A673 (cell line): ENCODE measurements at regions not wholly inside any gene's neighbourhood (a gene's known extent, or its start where the extent isn't known, plus 50 kb on each side); places are given as distances from the start of the nearest gene placed in this dataset.

Experiments
- BruUV-seq: library from RNA; stranded (reverse); fragments of 400-500 nt; replicated peaks from 2 replicates; lab custom pipeline; 2021; lab: Mats Ljungman, UMichigan
- CTCF ChIA-PET: fragments of 300-600 bp; sonication (Branson Sonifier 250); formaldehyde crosslinking; loops from one replicate; lab custom pipeline; 2022; ENCODE audit warnings: antibody characterized with exemption; lab: Charles Lee
- POLR2A ChIA-PET: fragments of 300-600 bp; sonication (Branson Sonifier 250); formaldehyde crosslinking; loops from one replicate; lab custom pipeline; 2022; ENCODE audit warnings: antibody characterized with exemption; ENCODE audit not compliant: low non-redundant PET; lab: Charles Lee
- DNase-seq: peaks from one replicate; pipeline ENCODE4 v3.0.0-alpha.2; 2015; ENCODE audit warnings: low spot score
- H3K27ac ChIP-seq: fragments of 200-600 bp; sonication (generic); 2 replicates; pipeline ENCODE4 v1.5.1; 2016; ENCODE audit warnings: mixed run types, low read depth, mild to moderate bottlenecking, mixed read lengths, antibody characterized with exemption, low read length; ENCODE audit not compliant: poor library complexity, severe bottlenecking
- H3K27me3 ChIP-seq: fragments of 200-600 bp; sonication (generic); replicated peaks from 2 replicates; pipeline ENCODE4 v1.6.1; 2017; ENCODE audit warnings: mixed run types, low read depth, mild to moderate bottlenecking, mixed read lengths, antibody characterized with exemption, low read length; ENCODE audit not compliant: insufficient read depth, poor library complexity
- H3K36me3 ChIP-seq: fragments of 200-600 bp; sonication (generic); 2 replicates; pipeline ENCODE4 v1.6.1; 2016; ENCODE audit warnings: mixed run types, mild to moderate bottlenecking, mixed read lengths, antibody characterized with exemption, low read length; ENCODE audit not compliant: insufficient read depth, poor library complexity, severe bottlenecking
- H3K4me1 ChIP-seq: fragments of 200-600 bp; sonication (generic); 2 replicates; pipeline ENCODE4 v1.6.1; 2017; ENCODE audit warnings: mixed run types, mild to moderate bottlenecking, mixed read lengths, antibody characterized with exemption, low read length; ENCODE audit not compliant: insufficient read depth, poor library complexity, severe bottlenecking
- H3K4me3 ChIP-seq: fragments of 200-600 bp; sonication (generic); 2 replicates; pipeline ENCODE4 v1.5.1; 2016; ENCODE audit warnings: low read depth, mixed run types, mild to moderate bottlenecking, mixed read lengths, low read length; ENCODE audit not compliant: poor library complexity, severe bottlenecking
- H3K9me3 ChIP-seq: fragments of 200-600 bp; sonication (generic); 2 replicates; pipeline ENCODE4 v1.6.1; 2016; ENCODE audit warnings: mixed run types, low read depth, mild to moderate bottlenecking, mixed read lengths, antibody characterized with exemption, low read length; ENCODE audit not compliant: poor library complexity, severe bottlenecking
- EZH2 ChIP-seq: fragments of 200-600 bp; sonication (generic); IDR thresholded peaks from 2 replicates; pipeline ENCODE4 v1.6.1; 2017; ENCODE audit warnings: borderline replicate concordance, low read depth, mild to moderate bottlenecking, mixed read lengths, antibody characterized with exemption, low read length; ENCODE audit not compliant: poor library complexity, severe bottlenecking
- intact Hi-C: fragments of 100-400 bp; cut with micrococcal nuclease; formaldehyde crosslinking; loops from one replicate; pipeline ENCODE4 v1.10.0; 2022; ENCODE audit not compliant: unreplicated experiment
- TF ChIP-seq, protein P1 (sequence below): fragments of 300-800, 200-600 bp; sonication (generic); conservative IDR thresholded peaks from 2 replicates; pipeline ENCODE4 v1.5.1; 2017; ENCODE audit warnings: low read depth, mild to moderate bottlenecking, antibody characterized with exemption, low read length, moderate library complexity, mixed read lengths

DNA sequence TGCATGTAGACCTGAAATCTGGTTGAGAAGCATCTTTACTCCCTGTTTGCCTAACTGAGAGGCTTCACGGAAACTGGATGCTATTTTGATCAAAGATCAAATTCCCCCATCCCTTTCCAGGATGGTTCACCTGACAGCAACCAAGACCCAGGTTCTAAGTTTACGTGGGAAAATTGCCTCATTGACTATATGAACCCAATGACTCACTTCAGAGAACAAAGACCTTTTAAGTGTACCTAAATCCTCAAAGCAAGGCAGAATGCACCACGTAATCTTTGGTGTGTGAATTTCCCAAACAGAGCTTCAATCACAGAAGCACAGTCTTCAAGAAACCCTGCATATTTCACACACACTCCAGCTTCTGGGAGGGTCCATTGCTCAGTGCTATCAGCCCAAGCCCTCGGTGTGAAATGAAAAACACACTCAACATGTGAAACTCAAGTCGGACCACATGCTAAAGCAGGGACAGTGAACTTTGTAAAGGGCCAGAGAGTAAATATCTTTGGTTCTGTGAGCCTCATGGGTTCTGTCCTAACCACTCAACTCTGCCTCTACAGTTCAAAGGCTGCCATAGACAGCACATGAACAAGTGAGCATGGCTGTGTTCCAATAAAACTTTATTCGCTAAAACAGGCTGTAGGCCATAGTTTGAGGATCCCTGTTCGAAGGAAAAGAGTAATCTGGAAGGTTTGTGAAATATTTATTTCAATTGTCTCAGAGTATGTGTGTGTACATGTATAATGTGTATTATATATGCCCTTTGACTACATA lies 275.6 kb upstream of the FOXK1 start:
- TF ChIP-seq, protein P1, sequence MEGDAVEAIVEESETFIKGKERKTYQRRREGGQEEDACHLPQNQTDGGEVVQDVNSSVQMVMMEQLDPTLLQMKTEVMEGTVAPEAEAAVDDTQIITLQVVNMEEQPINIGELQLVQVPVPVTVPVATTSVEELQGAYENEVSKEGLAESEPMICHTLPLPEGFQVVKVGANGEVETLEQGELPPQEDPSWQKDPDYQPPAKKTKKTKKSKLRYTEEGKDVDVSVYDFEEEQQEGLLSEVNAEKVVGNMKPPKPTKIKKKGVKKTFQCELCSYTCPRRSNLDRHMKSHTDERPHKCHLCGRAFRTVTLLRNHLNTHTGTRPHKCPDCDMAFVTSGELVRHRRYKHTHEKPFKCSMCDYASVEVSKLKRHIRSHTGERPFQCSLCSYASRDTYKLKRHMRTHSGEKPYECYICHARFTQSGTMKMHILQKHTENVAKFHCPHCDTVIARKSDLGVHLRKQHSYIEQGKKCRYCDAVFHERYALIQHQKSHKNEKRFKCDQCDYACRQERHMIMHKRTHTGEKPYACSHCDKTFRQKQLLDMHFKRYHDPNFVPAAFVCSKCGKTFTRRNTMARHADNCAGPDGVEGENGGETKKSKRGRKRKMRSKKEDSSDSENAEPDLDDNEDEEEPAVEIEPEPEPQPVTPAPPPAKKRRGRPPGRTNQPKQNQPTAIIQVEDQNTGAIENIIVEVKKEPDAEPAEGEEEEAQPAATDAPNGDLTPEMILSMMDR: no peak
- TF ChIP-seq EZH2: no peak

DNA sequence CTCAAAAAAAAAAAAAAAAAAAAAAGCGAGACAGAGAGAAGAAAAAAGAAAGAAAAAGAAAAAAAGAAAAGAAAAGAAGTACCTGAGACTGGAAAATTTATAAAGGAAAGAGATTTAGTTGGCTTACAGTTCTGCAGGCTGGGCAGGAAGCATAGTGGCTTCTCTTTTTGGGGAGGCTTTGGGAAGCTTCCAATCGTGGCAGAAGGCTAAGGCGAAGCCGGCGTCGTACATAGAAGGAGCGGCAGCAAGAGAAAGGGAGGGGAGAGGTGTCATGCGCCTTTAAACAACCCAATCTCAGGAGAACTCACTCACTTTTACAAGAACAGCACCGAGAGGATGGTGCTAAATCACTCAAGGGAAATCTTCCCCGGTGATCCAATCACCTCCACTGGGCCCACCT lies 272.1 kb upstream of the FOXK1 start:
- TF ChIP-seq, protein P1: no peak
- TF ChIP-seq EZH2: no peak
- no peak for DNase-seq

More for the DNA sequence above, 275.6 kb upstream of the FOXK1 start:
- ChIA-PET CTCF (interaction anchor here (0.6 kb wide), 1 partner anchor 122 kb away, joined by 3 read pairs; no protein-coding TSS in a partner anchor), POLR2A (no interaction called here)
- BruUV-seq: no TSS peak
- H3K9me3 ChIP-seq: no peaks in the 10 kb centered on the region
- peak; percentile 6 for DNase-seq
- H3K36me3 ChIP-seq: no peaks in the 10 kb centered on the region
- no peak overlapping the region for H3K27ac ChIP-seq
- no peak overlapping the region for H3K4me3 ChIP-seq
- H3K27me3 ChIP-seq: no peaks in the 10 kb centered on the region
- no peaks in the 10 kb centered on the region for H3K4me1 ChIP-seq
- intact Hi-C loops: no loop called here

DNA sequence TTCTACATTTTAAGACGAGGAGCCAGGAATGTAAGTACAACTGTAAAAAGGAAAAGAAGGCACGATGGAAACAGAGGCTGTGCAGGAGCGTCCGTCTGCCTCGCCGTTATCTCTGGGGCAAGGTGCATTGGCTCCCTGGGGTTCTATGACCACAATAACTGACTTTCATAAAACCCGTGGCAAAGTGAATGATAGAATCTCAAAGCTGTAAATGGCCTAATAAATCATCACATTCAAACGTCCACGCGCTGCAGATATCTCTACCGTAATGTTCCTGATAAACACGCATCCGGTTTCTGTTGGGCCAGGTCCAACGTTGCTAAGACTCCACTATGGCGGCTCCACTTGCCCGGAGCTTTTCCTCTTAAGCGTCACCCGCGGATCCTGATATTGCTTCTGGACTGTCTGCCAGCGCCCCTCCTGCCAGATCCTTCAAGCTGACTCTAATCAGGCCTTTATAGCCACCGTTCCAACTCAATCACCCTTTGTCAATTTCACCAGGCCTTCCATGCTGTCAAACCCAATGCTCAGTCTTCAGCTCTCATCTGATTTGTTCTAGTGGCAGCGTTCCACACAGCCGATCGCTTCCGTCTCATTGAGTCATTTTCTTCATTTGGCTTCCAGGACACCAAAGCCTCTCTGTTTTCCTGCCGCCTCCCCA lies 265.6 kb upstream of the FOXK1 start:
- Histone ChIP-seq H3K9me3 (no peaks in the 10 kb centered on the region), H3K4me1 (no peaks in the 10 kb centered on the region), H3K36me3 (no peaks in the 10 kb centered on the region), H3K4me3 (peak overlapping the region; percentile 15), H3K27me3 (no peaks in the 10 kb centered on the region), H3K27ac (no peak overlapping the region)
- TF ChIP-seq, protein P1: no peak
- no peak for TF ChIP-seq EZH2
- BruUV-seq: no TSS peak
- CTCF ChIA-PET: interaction anchor here (0.7 kb wide), 1 partner anchor 337 kb away, joined by 13 read pairs; no protein-coding TSS in a partner anchor
- intact Hi-C loops: no loop called here
- DNase-seq: peak; percentile 7
- POLR2A ChIA-PET: no interaction called here

More for the DNA sequence above, 272.1 kb upstream of the FOXK1 start:
- H3K4me1 ChIP-seq: no peaks in the 10 kb centered on the region
- no peaks in the 10 kb centered on the region for H3K27me3 ChIP-seq
- intact Hi-C loops: no loop called here
- no peak overlapping the region for H3K27ac ChIP-seq
- no TSS peak for BruUV-seq
- ChIA-PET POLR2A (no interaction called here), CTCF (no interaction called here)
- no peak overlapping the region for H3K4me3 ChIP-seq
- no peaks in the 10 kb centered on the region for H3K36me3 ChIP-seq
- no peaks in the 10 kb centered on the region for H3K9me3 ChIP-seq
